HUES64 (cell line): ENCODE measurements at regions not wholly inside any gene's neighbourhood (a gene's known extent, or its start where the extent isn't known, plus 50 kb on each side); places are given as distances from the start of the nearest gene placed in this dataset.
"Not testable (repeated sequence)": the region's sequence is repeated elsewhere in the genome, so short reads cannot be mapped to it uniquely, and the experiment has no call there.

Experiments
- H3K27ac ChIP-seq: 2 replicates; pipeline ENCODE4 v1.7.0; 2013; ENCODE audit warnings: low read depth, low read length, inconsistent platforms
- H3K27me3 ChIP-seq: 2 replicates; pipeline ENCODE4 v1.6.1; 2013; ENCODE audit warnings: mild to moderate bottlenecking, low read length; ENCODE audit not compliant: insufficient read depth
- H3K36me3 ChIP-seq: 2 replicates; pipeline ENCODE4 v1.6.1; 2013; ENCODE audit warnings: mild to moderate bottlenecking, low read length; ENCODE audit not compliant: insufficient read depth
- H3K4me1 ChIP-seq: 2 replicates; pipeline ENCODE4 v1.6.1; 2013; ENCODE audit warnings: mild to moderate bottlenecking, low read length, moderate library complexity; ENCODE audit not compliant: insufficient read depth
- H3K4me3 ChIP-seq: 2 replicates; pipeline ENCODE4 v1.5.1; 2013; ENCODE audit warnings: mild to moderate bottlenecking, low read length, moderate library complexity
- H3K9ac ChIP-seq: 2 replicates; pipeline ENCODE4 v1.6.1; 2013; ENCODE audit warnings: mild to moderate bottlenecking, low read depth, low read length
- H3K9me3 ChIP-seq: 2 replicates; pipeline ENCODE4 v1.6.1; 2013; ENCODE audit warnings: low read depth, low read length; ENCODE audit not compliant: insufficient read depth
- WGBS: fragments of 150-250, 120-280 bp; methylation state at CpG from one replicate; pipeline ENCODE4 v1.1.7; 2013; ENCODE audit warnings: missing lambda C conversion rate; 5-methylcytosine and 5-hydroxymethylcytosine counted together

GRCh38 chr1:22331618-22332423 is 119.8 kb upstream of the ZBTB40 start:
- Histone ChIP-seq H3K27me3 (no peaks in the 10 kb centered on the region), H3K9ac (no peak overlapping the region), H3K27ac (no peak overlapping the region), H3K4me3 (no peak overlapping the region), H3K4me1 (no peaks in the 10 kb centered on the region), H3K36me3 (no peaks in the 10 kb centered on the region), H3K9me3 (no peaks in the 10 kb centered on the region)
- WGBS, result 90% methylated on average over 17 of the region's 17 CpGs

GRCh38 chr1:22332424-22332717 is 119.3 kb upstream of the ZBTB40 start:
- 91% methylated on average over 4 of the region's 4 CpGs for WGBS
- Histone ChIP-seq H3K4me3 (no peak overlapping the region), H3K9me3 (no peaks in the 10 kb centered on the region), H3K27ac (no peak overlapping the region), H3K9ac (no peak overlapping the region), H3K36me3 (no peaks in the 10 kb centered on the region), H3K27me3 (no peaks in the 10 kb centered on the region), H3K4me1 (no peaks in the 10 kb centered on the region)

GRCh38 chr1:22332795-22333499 is 118.7 kb upstream of the ZBTB40 start:
- Histone ChIP-seq H3K9me3 (no peaks in the 10 kb centered on the region), H3K27ac (no peak overlapping the region), H3K9ac (no peak overlapping the region), H3K4me3 (no peak overlapping the region), H3K4me1 (no peaks in the 10 kb centered on the region), H3K36me3 (no peaks in the 10 kb centered on the region), H3K27me3 (no peaks in the 10 kb centered on the region)
- WGBS, result 90% methylated on average over 6 of the region's 6 CpGs

- 92% methylated on average over 2 of the region's 2 CpGs for WGBS
- Histone ChIP-seq H3K4me1 (no peaks in the 10 kb centered on the region), H3K4me3 (no peak overlapping the region), H3K9me3 (no peaks in the 10 kb centered on the region), H3K27ac (no peak overlapping the region), H3K9ac (no peak overlapping the region), H3K27me3 (no peaks in the 10 kb centered on the region), H3K36me3 (no peaks in the 10 kb centered on the region)
These were observed 118.0 kb upstream of the ZBTB40 start for GRCh38 chr1:22333516-22334121.

GRCh38 chr1:22334860-22335550 is 116.6 kb upstream of the ZBTB40 start:
- H3K36me3 ChIP-seq, result no peaks in the 10 kb centered on the region
- H3K4me1 ChIP-seq, result no peaks in the 10 kb centered on the region
- 89% methylated on average over 6 of the region's 6 CpGs for WGBS
- H3K27ac ChIP-seq, result no peak overlapping the region
- no peaks in the 10 kb centered on the region for H3K27me3 ChIP-seq
- no peak overlapping the region for H3K9ac ChIP-seq
- no peaks in the 10 kb centered on the region for H3K9me3 ChIP-seq
- H3K4me3 ChIP-seq, result no peak overlapping the region

GRCh38 chr1:22336274-22336673 is 115.4 kb upstream of the ZBTB40 start:
- H3K9me3 ChIP-seq, H3K27me3 ChIP-seq, H3K4me3 ChIP-seq, H3K36me3 ChIP-seq, H3K4me1 ChIP-seq, H3K27ac ChIP-seq, H3K9ac ChIP-seq: not testable (repeated sequence)
- 86% methylated on average over 2 of the region's 2 CpGs for WGBS

- H3K36me3 ChIP-seq, H3K4me1 ChIP-seq, H3K9me3 ChIP-seq, H3K27ac ChIP-seq, H3K27me3 ChIP-seq, H3K9ac ChIP-seq, H3K4me3 ChIP-seq: not testable (repeated sequence)
- 84% methylated on average over 2 of the region's 2 CpGs for WGBS
These were observed 114.7 kb upstream of the ZBTB40 start for GRCh38 chr1:22336696-22337545.

- no peaks in the 10 kb centered on the region for H3K4me1 ChIP-seq
- 95% methylated on average over 12 of the region's 12 CpGs for WGBS
- H3K9ac ChIP-seq, result no peak overlapping the region
- no peaks in the 10 kb centered on the region for H3K36me3 ChIP-seq
- H3K4me3 ChIP-seq, result no peak overlapping the region
- H3K27ac ChIP-seq, result no peak overlapping the region
- no peaks in the 10 kb centered on the region for H3K27me3 ChIP-seq
- no peaks in the 10 kb centered on the region for H3K9me3 ChIP-seq
These were observed 113.4 kb upstream of the ZBTB40 start for GRCh38 chr1:22338071-22338765.

- WGBS, result 81% methylated on average over 14 of the region's 14 CpGs
- Histone ChIP-seq H3K36me3 (no peaks in the 10 kb centered on the region), H3K9me3 (no peaks in the 10 kb centered on the region)
These were observed 112.4 kb upstream of the ZBTB40 start for GRCh38 chr1:22339237-22339636.

GRCh38 chr1:22340066-22340465 is 111.6 kb upstream of the ZBTB40 start:
- Histone ChIP-seq H3K36me3 (no peaks in the 10 kb centered on the region), H3K4me1 (no peaks in the 10 kb centered on the region), H3K9me3 (no peaks in the 10 kb centered on the region), H3K27me3 (no peaks in the 10 kb centered on the region), H3K9ac (no peak overlapping the region), H3K27ac (no peak overlapping the region), H3K4me3 (no peak overlapping the region)
- 90% methylated on average over 4 of the region's 4 CpGs for WGBS

More at GRCh38 chr1:22339237-22339636, 112.4 kb upstream of the ZBTB40 start:
- Histone ChIP-seq H3K9ac (no peak overlapping the region), H3K27me3 (no peaks in the 10 kb centered on the region), H3K4me1 (no peaks in the 10 kb centered on the region), H3K27ac (no peak overlapping the region), H3K4me3 (no peak overlapping the region)
